Panc1 (cell line): ENCODE measurements at regions not wholly inside any gene's neighbourhood (a gene's known extent, or its start where the extent isn't known, plus 50 kb on each side); places are given as distances from the start of the nearest gene placed in this dataset.

Source experiments
- CTCF ChIP-seq: fragments of 450-650 bp; IDR thresholded peaks from 2 replicates; pipeline ENCODE4 v1.5.1; 2017; ENCODE audit warnings: mild to moderate bottlenecking
- POLR2AphosphoS5 ChIP-seq: IDR thresholded peaks from 2 replicates; pipeline ENCODE4 v1.6.1; 2012; ENCODE audit warnings: mild to moderate bottlenecking, low read depth, low read length, moderate library complexity
- SIN3A ChIP-seq: IDR thresholded peaks from 2 replicates; pipeline ENCODE4 v1.6.1; 2012; ENCODE audit warnings: low read depth, mild to moderate bottlenecking, low read length, moderate library complexity, borderline replicate concordance; ENCODE audit not compliant: insufficient read depth
- TCF7L2 ChIP-seq: IDR thresholded peaks from 2 replicates; pipeline ENCODE4 v1.6.1; 2011; ENCODE audit warnings: mild to moderate bottlenecking, low read depth, low read length, inconsistent platforms
- TF ChIP-seq, protein P1 (sequence below), 2 experiments: IDR thresholded peaks; 2 replicates each; pipeline ENCODE4 v1.6.1; 2011 to 2012; ENCODE audit warnings: low read depth in 2 of 2, control low read depth in 1 of 2, low read length in 1 of 2, mild to moderate bottlenecking in 1 of 2, moderate library complexity in 1 of 2; ENCODE audit not compliant: insufficient read depth in 1 of 2

DNA sequence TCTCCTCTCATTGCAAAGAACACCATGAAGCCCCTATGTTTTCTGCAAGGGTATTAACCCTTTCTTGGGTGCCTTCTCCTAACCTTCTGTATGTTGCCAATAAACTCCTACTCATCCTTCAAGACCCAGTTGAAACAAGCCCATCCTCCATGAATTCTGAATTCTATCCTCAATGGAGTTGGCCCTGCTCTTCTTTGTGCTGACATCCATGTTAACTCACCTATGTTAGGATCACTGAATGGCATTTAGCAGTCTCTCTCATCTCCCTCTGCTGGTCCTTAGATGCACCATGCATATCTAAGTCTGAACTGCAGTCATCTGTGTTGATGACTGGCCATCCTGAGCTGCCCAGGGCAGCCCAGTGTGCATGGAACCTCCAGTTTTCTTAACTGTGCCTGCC lies 129.8 kb downstream of the BUB3 start:
- TF ChIP-seq CTCF (peak; percentile 52; the same call in 1 of the 2 replicates), POLR2AphosphoS5 (no peak), SIN3A (no peak), TCF7L2 (no peak)
- TF ChIP-seq, protein P1, sequence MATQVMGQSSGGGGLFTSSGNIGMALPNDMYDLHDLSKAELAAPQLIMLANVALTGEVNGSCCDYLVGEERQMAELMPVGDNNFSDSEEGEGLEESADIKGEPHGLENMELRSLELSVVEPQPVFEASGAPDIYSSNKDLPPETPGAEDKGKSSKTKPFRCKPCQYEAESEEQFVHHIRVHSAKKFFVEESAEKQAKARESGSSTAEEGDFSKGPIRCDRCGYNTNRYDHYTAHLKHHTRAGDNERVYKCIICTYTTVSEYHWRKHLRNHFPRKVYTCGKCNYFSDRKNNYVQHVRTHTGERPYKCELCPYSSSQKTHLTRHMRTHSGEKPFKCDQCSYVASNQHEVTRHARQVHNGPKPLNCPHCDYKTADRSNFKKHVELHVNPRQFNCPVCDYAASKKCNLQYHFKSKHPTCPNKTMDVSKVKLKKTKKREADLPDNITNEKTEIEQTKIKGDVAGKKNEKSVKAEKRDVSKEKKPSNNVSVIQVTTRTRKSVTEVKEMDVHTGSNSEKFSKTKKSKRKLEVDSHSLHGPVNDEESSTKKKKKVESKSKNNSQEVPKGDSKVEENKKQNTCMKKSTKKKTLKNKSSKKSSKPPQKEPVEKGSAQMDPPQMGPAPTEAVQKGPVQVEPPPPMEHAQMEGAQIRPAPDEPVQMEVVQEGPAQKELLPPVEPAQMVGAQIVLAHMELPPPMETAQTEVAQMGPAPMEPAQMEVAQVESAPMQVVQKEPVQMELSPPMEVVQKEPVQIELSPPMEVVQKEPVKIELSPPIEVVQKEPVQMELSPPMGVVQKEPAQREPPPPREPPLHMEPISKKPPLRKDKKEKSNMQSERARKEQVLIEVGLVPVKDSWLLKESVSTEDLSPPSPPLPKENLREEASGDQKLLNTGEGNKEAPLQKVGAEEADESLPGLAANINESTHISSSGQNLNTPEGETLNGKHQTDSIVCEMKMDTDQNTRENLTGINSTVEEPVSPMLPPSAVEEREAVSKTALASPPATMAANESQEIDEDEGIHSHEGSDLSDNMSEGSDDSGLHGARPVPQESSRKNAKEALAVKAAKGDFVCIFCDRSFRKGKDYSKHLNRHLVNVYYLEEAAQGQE (IDR thresholded peaks at IDR 0.05; ENCODE audit: insufficient read depth in 1 of 2, low read depth in 2 of 2, low read length in 1 of 2): no peak
